ENCODE measurements at regions not wholly inside any gene's neighbourhood (a gene's known extent, or its start where the extent isn't known, plus 50 kb on each side); places are given as distances from the start of the nearest gene placed in this dataset.

DNA sequence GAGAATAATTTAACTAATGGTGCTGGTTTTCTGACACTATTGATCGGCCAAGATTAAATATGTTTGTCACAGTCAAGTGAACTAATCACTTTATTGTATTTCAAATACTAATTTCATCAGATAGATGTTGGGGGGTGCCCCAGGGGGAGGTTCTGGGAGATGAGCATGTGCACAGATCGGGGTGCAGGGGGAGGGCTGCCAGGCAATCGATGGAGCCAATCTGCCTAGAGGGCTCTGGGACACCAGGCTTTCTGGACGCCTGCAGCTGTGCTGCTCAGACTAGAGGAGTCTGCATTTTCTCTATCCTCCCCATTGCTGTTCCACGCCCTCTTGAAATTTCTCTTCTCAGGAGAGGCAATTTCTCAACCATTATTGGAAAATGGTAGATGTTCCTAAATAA lies 100.0 kb upstream of the ALDH1B1 start:
- TF ChIP-seq POLR2AphosphoS5 (IDR thresholded peaks at IDR 0.05; ENCODE audit: low read depth, low read length): no peak
- TF ChIP-seq POLR2A (IDR thresholded peaks at IDR 0.05; ENCODE audit: low read depth, low read length): no peak
- TF ChIP-seq TAF1 (IDR thresholded peaks at IDR 0.05; ENCODE audit: low read depth, low read length): no peak
- no peak for TF ChIP-seq SPI1 (IDR thresholded peaks at IDR 0.05; ENCODE audit: low read depth, low read length)
